GM18519 (cell line): ENCODE measurements at regions not wholly inside any gene's neighbourhood (a gene's known extent, or its start where the extent isn't known, plus 50 kb on each side); places are given as distances from the start of the nearest gene placed in this dataset.
"Not testable (repeated sequence)": the region's sequence is repeated elsewhere in the genome, so short reads cannot be mapped to it uniquely, and the experiment has no call there.

ENCODE experiments used
- ATAC-seq: cut with Tn5 transposase; IDR thresholded peaks from one replicate; pipeline ENCODE4 v1.9.1; 2021; ENCODE audit warnings: mild to moderate bottlenecking, moderate library complexity; ENCODE audit not compliant: unreplicated experiment, low FRiP score

DNA sequence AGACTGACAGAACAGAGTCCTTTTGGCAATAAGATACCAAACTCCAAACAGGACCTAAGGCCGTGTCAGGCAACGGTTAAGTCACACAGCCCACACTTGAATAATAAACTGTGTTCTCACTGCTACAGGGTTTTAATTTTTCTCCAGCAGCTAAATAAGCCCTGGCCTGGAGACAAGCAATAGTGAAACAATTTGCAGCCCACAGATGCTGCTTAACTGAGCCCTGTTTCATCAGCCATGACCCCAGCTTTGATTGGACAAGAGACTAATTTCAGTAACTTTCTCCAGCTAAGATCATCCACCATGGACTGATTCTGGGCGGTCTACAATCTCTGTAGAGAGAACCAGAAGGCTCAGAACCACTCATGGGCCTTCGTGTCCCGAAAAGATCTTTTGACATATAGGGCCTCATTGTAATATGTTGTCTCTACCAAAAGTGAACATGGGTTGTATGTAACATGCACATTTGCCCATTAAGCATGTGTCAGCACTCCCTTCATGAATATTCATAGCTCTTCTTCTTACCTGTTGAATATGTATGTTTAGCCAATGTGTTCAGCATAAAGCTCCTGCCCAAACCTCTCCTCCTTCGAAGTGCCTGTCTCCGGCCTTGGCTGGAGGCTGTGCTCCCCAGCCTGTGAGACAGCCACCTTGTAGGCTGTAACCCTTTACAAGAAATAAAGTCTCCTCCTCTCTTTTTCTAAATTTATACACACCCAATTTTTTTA is 223.1 kb upstream of the AKR1E2 start:
- no peak for ATAC-seq

DNA sequence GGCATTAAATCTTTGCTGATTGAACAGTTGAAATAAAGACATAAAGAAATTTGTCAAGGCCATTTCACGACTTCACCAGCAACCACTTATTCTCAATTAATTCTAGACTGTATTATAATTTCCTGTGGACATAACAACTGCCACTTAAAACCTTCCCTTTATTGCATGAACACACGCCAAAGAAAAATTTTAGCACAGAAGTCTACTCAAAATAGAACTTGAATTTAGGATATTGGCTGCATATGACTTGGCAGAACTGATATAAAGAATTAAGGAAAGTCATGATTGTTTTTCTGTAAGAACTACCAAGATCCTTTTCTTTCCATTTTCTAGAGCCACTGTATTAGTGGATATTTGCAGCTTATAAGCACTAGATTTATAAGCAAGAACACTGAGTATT is 226.5 kb upstream of the AKR1E2 start:
- no peak for ATAC-seq

- ATAC-seq = not testable (repeated sequence)
Observed at GRCh38 chr10:4597898-4598297, 228.1 kb upstream of the AKR1E2 start.

DNA sequence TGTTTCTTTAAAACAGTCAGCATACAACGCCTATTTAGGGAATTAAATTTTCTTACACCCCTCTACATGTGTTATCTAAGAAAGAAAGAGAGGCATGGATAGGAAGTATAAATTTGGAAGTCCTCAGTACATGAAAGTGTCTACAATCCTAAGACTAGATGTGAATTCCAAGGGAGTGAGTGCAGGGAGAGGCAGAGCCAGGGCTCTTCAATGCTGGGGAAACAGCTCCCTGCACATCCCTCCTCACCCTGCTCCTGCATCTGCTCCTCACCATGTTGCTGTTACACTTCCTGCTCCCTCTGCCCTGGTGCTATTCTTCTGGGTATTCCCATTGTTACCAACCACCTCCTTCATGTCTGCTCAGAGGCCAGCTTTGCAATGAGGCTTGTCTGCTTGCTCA is 229.1 kb upstream of the AKR1E2 start:
- no peak for ATAC-seq

DNA sequence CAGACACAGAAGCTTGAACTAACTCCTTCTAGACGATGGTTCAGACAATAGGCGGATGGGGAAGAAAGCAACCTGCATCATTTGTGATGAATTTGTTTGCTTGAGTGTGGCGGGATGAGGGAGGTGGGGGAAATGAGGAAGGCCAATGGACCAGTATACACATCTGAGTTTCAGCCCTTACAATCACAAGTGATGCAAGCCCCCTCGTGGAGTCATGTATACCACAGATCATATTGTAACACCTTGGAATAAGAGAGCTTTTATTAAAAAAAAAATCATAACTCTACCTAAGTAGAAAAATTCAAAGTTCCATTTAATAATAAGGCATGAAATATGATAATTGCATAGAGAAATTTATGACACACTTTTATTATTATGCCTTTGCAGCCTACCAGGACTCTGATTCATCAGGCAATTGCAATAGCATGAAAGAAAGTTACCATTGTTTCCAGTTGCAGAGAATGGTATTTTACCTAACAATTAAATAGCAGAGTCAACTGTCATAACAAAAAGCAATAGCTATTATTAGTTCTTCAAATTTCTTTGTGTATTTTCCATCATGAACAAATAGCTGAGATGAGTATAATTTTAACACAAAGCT is 230.2 kb upstream of the AKR1E2 start:
- no peak for ATAC-seq

DNA sequence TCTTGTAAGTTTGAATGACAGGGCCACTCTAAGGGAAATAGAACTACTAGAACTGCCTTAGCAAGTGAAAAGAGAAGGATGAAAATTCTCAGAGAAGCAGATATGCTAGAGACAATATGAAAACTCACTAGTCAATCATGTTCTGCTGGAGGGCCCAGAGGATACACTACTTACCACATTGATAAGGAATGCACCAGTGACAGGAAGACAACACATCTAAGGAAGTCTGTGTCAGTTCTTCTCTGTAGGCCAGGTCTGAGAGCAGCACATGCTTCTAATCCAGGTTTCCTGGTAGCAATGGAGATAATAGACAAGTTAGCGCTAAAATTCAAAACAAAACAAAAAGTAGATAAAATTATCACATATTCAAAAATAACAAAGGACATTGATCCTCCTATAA is 235.2 kb upstream of the AKR1E2 start:
- ATAC-seq = no peak

DNA sequence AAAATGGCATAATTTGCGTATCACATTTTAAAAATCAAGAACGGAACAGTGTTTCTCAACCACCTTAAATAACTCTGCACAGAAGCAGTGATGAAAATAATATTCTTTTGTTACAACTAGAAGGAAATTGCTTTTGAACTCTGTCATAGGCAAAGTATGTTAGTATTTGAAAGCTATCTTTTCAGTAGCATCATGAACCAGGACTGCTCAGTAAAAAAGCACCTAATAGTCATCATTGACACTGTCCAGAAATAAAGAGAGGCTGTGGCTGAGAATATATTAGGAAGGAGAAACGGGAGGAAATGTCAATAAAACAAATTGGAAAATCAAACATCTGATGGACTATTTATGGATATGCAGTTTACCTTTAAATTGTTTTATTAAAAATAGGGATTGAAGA is 237.2 kb upstream of the AKR1E2 start:
- no peak for ATAC-seq

- ATAC-seq = no peak
Observed at GRCh38 chr10:4587466-4587865, 238.5 kb upstream of the AKR1E2 start.

GRCh38 chr10:4586776-4587175 is 239.2 kb upstream of the AKR1E2 start:
- ATAC-seq = no peak

DNA sequence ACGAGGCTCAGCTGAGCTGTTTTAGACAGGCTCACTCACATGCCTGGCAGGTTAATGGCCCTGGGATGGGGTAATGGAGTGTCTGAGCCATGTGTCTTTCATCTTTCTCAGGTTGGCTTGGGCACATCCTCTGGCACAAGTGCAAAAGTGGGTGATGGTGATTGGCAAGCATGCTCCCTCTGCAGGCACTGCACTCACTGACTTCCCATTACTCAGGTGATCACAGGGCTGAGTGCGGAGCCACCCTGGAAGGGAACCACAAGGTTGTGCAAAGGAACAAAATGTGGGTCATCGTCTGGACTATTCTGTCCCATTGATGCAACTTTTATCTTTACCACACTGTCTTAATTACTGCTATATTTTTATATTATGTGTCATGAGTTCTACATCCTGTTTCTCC is 244.1 kb upstream of the AKR1E2 start:
- ATAC-seq = no peak

DNA sequence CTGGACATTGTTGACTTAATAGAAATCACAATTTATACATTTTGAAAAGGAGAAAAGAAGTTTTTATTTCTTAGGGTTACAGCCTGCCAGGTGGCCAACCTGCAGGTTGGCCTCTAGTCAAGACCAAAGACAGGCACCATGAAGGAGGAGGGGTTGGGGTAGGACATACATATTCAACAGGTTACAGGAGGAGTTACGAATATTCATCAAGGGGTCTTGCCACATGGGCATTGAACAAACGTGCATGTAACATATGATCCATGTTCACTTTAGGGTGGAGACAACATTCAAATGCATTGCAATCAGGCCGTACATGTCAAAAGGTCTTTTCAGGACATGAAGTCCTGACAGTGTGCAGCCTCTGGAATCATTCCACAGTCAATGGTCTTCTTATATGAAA is 246.2 kb upstream of the AKR1E2 start:
- ATAC-seq = no peak

DNA sequence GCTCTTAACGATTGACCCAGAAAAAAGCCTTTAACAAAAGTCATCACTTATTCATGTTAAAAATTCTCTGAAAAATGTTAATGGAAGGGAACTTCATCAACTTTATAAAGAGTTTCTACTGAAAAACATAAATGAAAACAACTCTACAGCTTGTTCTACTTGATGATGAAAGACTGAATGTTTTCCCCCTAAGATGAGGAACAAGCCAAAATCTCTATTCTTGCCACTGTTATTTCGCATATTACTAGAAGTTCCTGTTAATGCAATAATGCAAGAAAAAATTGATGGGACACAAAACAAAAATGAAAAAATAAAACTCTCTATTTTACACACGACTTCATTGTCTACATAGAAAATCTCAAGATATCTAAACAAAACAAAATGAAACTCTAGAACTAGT is 249.8 kb upstream of the AKR1E2 start:
- no peak for ATAC-seq

DNA sequence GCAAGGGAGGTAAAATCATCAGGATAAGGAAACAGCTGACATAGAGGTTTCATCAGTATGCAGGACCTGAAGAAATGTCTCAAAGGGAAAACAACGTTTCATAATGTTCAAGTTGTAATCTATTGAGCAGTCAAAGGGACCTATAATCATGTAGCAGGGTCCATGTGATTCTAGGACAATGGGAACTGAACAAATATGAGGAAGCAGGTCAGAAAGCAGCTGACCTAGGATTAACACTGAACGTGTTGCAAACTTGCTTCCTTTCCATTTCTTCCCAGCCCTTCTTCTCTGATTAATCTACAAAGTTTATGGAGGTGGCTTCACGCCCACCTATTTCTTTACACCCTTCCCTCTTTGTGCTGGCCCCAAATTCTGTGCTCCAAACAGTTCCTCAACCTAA is 256.9 kb upstream of the AKR1E2 start:
- no peak for ATAC-seq

- no peak for ATAC-seq
Observed at GRCh38 chr10:4568731-4569130, 257.3 kb upstream of the AKR1E2 start.

DNA sequence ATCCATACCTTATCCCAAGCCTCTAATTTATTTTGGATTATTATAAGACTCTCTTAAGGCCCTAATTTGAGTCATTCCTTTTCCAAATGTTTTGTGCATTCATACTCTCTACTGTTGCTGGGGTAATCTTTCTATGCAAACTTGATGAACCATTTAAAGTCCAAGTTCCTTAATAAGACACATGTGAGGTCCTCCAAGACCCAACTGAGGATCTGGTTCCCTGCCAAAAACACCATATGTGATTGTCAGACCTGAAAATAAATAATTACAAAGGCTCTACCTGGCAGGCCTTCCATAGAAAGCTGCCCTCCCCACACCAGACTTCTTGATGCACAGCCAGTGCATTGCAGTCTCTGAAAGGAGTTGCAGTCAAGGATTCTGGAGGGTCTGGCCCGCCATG is 257.9 kb upstream of the AKR1E2 start:
- no peak for ATAC-seq

GRCh38 chr10:4567637-4568036 is 258.4 kb upstream of the AKR1E2 start:
- no peak for ATAC-seq

GRCh38 chr10:4566011-4566410 is 260.0 kb upstream of the AKR1E2 start:
- no peak for ATAC-seq

DNA sequence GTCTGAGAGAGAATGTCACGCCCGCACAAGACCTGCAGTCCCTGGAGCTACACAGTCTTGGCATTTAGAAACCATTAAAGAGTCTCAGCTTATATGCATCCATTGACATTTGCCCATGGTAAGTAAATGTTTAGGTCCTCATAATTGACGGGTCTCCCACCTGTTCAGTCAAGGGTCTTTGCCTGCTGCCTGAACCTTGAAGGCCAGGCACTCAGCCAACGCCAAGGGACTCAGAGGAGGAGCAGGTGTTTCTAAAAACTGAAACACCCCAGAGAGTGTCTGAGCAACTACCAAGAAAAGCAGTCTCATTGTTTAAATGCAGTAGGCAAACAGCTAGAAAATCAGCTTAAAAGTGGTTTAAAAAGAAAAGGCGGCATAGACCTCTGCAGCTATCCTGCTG is 264.7 kb upstream of the AKR1E2 start:
- ATAC-seq = no peak

GRCh38 chr10:4557469-4557868 is 268.5 kb upstream of the AKR1E2 start:
- no peak for ATAC-seq

GRCh38 chr10:4556527-4556926 is 269.5 kb upstream of the AKR1E2 start:
- ATAC-seq = no peak

DNA sequence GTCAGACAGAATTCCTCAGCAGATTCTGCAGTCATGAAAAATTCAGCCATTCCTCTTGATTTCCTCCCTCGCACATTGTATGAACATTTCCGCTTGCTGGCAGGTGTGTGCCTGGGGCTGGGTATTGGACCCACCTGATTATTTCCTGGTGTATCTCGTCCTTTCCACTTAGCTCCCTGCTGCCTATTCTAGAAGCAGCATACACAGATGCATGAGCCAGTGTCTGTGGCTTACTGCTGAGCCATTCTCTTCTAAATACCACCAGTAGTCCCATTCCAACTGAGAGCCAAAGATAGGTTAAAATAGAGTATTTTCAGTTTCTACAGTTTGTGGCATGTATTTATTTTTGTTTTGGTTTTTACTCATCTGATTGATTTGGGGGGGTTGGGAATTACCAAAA is 270.1 kb upstream of the AKR1E2 start:
- ATAC-seq = no peak

DNA sequence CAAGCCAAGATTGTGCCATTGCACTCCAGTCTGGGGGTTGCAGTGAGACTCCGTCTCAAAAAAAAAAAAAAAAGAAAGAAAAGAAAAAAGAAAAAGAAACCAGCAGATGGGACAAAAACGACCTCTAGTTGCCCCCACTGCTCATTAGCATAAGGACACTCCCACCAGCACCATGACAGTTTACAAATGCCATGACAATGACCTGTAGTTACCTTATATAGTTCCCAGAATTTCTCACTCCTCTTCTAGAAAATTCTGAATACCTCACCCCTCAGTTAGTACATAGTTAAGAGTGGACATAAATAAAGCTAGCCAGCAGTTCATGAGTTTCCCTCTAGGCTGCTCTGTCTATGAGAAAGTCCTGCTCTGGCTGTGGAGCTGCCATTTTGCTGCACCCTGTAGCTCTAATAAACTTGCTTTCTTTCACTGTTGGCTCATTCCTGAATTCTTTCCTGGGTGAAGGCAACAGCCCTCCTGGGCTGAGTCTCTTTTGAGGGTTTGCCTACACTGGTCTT is 276.8 kb upstream of the AKR1E2 start:
- no peak for ATAC-seq
